ENCODE measurements at regions not wholly inside any gene's neighbourhood (a gene's known extent, or its start where the extent isn't known, plus 50 kb on each side); places are given as distances from the start of the nearest gene placed in this dataset.
A peak's percentile ranks its signal among the peaks of the same experiment; 100 is the strongest.

DNA sequence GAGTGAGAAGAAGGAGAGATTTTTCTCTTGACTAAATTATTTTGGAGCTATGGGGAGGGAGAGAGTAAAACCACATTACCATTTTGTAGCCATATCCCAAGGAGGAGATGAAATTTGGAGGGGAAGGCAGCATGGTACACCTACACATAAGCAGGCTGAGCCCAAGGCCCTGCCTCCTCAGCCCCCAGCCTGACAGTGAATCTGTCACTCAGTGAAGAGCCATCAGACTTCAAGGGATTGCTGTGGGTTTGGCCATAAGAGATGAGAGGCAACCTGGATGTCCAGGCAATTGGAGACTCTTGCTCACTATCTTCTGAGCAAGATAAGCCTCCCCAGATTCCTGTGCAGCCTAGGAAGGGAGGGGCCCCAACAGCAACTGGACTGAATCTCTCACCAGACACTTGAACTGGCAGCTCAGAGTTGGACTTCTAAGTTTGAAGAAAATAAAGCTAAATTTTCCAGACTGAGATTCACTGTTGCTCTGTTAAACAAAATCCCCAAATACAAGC, 216.6 kb downstream of the SEMA6A start:
- TF ChIP-seq, protein P1, sequence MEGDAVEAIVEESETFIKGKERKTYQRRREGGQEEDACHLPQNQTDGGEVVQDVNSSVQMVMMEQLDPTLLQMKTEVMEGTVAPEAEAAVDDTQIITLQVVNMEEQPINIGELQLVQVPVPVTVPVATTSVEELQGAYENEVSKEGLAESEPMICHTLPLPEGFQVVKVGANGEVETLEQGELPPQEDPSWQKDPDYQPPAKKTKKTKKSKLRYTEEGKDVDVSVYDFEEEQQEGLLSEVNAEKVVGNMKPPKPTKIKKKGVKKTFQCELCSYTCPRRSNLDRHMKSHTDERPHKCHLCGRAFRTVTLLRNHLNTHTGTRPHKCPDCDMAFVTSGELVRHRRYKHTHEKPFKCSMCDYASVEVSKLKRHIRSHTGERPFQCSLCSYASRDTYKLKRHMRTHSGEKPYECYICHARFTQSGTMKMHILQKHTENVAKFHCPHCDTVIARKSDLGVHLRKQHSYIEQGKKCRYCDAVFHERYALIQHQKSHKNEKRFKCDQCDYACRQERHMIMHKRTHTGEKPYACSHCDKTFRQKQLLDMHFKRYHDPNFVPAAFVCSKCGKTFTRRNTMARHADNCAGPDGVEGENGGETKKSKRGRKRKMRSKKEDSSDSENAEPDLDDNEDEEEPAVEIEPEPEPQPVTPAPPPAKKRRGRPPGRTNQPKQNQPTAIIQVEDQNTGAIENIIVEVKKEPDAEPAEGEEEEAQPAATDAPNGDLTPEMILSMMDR (IDR thresholded peaks at IDR 0.05), result no peak
- H3K9me3 ChIP-seq, result peaks cover 0 to 11% of the 10 kb centered on the region in 2 donors
- peak overlapping the region; percentile 32 to 66 for H3K27ac ChIP-seq
- DNase-seq (ENCODE audit: low spot score), result no peak
- peaks cover 0 to 46% of the 10 kb centered on the region in 2 donors for H3K4me1 ChIP-seq
- H3K4me3 ChIP-seq, result no peak overlapping the region
- H3K27me3 ChIP-seq, result no peaks in the 10 kb centered on the region
- no peaks in the 10 kb centered on the region for H3K36me3 ChIP-seq

DNA sequence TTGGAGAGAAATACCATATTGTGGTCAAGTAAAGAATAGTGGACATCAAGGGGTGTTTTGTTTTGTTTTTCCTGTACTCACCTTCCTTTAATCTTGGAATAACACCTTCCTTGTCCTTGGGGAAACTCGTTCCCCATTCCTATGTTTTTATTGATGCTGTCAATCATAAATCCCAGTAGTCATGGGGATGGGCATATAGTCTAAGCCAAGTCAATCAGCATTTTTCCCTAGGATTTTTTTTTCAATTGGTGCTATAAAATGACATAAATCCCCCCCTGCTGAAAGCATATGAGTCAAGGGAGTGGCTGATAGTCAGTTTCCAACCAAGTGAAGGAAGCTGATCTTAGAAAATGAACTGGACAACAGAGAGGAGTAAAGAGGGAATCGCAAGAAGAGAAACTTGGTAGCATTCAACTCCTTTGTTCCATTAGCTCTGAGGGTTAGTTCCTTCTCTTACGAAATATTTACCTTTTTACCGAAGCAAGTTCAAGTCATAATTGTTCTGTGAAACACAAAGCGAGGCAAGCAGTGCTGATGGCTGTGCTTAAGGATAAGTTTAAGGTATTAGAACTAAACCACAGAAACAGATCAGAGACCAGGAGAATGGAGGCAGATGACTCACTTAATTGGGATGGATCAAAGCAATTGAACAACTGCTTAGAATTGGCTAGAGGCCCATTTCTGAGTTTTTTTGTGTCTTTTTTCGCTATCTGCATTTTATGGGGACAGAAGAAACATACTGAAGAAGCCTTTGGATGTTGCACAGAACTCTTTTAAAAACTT, 218.6 kb downstream of the SEMA6A start:
- H3K27ac ChIP-seq, result no peak overlapping the region
- H3K36me3 ChIP-seq, result no peaks in the 10 kb centered on the region
- no peak for DNase-seq (ENCODE audit: low spot score)
- TF ChIP-seq, protein P1 (IDR thresholded peaks at IDR 0.05), result no peak
- H3K27me3 ChIP-seq, result no peaks in the 10 kb centered on the region
- peaks cover 0 to 11% of the 10 kb centered on the region in 2 donors for H3K9me3 ChIP-seq
- no peak overlapping the region for H3K4me3 ChIP-seq
- H3K4me1 ChIP-seq, result peaks cover 0 to 35% of the 10 kb centered on the region in 2 donors

DNA sequence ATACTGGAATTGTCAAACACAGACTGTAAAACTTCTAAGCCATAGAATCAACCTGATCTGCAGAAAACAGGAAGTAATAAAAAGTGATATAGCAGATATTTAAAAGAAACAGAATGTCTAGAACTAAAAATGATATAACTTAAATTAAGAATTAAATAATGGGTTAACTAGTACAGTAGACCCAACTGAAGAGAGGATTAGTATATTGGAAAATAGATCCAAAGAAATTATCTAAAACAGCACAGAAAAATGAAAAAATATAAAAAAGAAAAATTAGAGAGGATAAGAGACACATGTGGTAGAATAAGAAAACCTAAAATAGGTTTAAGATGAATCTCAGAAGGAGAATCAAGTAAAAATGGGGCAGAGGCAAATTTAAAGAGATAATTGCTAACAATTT, 219.9 kb downstream of the SEMA6A start:
- DNase-seq (ENCODE audit: low spot score), result no peak
- Histone ChIP-seq H3K9me3 (peaks cover 0 to 11% of the 10 kb centered on the region in 2 donors), H3K27ac (no peak overlapping the region), H3K4me1 (peaks cover 0 to 21% of the 10 kb centered on the region in 2 donors), H3K36me3 (no peaks in the 10 kb centered on the region), H3K27me3 (no peaks in the 10 kb centered on the region), H3K4me3 (no peak overlapping the region)
- TF ChIP-seq, protein P1 (IDR thresholded peaks at IDR 0.05), result no peak

DNA sequence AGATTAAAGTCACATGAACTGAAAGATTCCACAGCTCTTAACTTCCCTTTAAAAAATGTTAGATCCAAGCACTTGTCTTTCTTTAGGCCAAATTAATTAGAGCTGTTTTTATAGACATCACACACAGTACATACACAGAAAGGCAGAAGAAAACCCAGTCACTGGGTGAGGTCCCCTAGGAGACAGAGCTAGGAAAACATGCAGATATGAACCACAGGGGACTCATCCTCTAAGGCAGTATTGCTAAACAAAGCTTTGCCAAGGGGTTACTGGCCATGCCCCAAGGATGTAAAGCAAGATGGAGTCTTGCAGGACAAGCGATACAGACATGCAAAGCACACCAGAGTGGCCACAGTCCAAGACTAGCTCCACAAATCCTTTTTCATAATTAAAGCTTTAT, 227.0 kb downstream of the SEMA6A start:
- H3K9me3 ChIP-seq, result peaks cover 0 to 10% of the 10 kb centered on the region in 2 donors
- no peaks in the 10 kb centered on the region for H3K36me3 ChIP-seq
- H3K4me1 ChIP-seq, result no peaks in the 10 kb centered on the region
- DNase-seq (ENCODE audit: low spot score), result no peak
- TF ChIP-seq, protein P1 (IDR thresholded peaks at IDR 0.05), result no peak
- no peaks in the 10 kb centered on the region for H3K27me3 ChIP-seq
- no peak overlapping the region for H3K27ac ChIP-seq
- H3K4me3 ChIP-seq, result no peak overlapping the region

DNA sequence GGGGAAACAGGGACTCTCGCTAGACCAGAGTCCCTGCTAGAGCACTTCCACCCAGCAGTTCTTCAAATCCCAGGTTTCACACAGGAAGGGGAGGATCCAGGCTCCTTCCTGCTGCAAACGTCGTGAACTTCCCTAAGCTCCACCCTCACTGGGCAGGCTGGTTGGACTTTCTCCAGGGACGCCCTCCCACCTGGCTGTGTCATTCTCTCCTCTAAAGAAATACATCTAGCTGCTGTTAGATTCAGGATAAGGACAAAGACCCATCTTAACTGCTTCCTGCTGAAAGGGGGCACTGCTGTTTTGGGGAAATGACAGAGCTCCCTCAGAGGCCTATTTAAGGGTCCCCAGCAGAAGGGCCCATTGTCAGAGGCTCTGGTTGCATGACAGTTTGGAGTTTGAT, 230.7 kb downstream of the SEMA6A start:
- Histone ChIP-seq H3K4me3 (no peak overlapping the region), H3K4me1 (no peaks in the 10 kb centered on the region), H3K36me3 (no peaks in the 10 kb centered on the region), H3K9me3 (peaks cover 0 to 10% of the 10 kb centered on the region in 2 donors), H3K27ac (no peak overlapping the region), H3K27me3 (no peaks in the 10 kb centered on the region)
- DNase-seq (ENCODE audit: low spot score), result no peak
- TF ChIP-seq, protein P1 (IDR thresholded peaks at IDR 0.05), result no peak
